GDM1 (cell line): ENCODE measurements at regions not wholly inside any gene's neighbourhood (a gene's known extent, or its start where the extent isn't known, plus 50 kb on each side); places are given as distances from the start of the nearest gene placed in this dataset.
"Not testable (repeated sequence)": the region's sequence is repeated elsewhere in the genome, so short reads cannot be mapped to it uniquely, and the experiment has no call there.

Experiments used
- DNase-seq: peaks from one replicate; lab custom pipeline; 2025; lab: John Stamatoyannopoulos, UW

DNA sequence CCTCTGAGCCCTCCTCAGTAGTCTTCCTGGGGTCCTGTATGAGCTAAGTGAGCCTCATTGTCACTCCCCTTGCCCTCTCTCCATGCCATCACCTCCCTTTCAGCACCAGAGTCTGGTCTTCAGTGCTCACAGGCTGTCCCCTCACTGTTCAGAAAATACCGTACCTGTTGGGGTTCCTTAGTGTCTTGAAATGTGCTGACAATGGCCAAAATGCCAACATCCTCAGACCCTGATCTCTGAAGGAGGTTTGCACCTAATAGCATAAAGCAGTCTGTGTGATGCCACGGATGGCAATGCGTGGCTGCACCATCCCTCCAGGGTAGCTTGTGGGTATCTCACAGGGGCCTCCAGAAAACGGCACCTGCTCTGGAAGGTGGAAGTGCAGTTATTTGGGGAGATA is 301.0 kb upstream of the TLE3 start:
- no peak for DNase-seq

DNA sequence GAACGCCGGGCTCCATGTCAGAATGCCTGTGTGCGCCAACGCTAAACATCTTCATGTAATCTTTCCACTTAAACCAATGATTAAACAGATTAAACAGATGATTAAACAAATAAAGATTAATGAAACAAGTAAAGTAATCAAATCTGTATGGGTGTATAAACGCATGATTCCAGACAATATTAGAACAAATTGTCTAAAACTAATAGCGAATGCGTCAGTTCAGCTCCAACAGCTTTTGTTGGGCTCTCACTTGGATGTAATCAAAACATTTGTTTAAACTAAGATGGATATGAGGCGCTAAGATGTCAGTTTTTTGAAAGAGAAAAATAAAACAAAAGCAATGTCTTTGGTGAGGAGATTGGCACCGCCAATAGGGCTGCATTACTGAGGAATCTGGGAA is 299.1 kb upstream of the TLE3 start:
- no peak for DNase-seq

DNA sequence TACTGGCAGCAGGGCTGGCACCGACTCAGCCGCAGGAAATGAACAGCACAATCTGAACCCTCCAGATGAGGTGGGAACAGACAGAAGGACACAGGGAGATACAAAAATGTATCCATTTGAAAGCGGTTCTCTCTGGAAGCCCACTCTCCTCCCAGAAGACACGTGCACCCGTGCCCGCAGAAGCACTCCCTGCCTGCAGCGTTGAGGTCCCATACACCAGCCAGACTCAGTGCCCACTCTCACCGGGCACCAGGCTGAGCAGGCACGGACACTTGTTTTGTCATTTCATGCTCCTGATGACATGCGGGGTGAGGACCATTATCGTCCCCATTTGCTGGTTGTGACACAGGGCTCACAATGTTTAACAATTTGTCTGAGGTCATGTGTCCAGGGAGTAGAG is 297.4 kb upstream of the TLE3 start:
- no peak for DNase-seq

DNA sequence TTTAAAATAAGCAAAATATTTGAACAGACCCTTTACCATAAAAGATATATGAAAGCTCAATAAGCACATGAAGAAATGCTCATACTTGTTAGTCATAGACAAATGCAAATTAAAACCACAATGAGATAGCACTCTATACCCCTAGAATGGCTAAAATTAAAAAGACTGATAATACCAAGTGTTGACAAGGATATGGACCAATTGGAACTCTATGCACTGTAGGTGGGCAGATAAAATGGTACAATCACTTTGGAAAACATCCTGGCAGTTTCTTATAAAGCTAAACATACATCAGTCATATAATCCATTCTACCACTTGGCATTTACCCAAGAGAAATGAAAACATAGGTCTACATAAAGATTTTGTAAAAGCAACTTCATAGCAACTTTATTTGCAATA is 293.0 kb upstream of the TLE3 start:
- no peak for DNase-seq

DNA sequence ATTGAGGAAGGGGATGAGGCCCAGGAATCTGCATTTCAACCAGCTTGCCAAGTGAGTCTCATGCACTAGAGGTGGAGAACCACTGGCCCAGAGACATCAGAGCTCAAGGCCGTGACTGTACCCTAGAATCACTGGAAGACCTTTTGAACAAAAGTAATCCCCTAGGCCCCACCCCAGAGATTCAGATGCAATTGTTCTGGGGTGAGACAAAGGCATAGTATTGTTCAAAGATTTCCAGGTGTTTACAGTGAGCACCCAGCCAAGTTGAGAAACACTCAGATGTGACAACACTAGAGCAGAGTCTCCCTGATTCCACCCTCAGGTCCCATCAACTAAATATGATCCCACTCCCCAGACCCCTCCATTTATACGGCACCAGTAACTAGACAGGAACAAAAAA is 290.3 kb upstream of the TLE3 start:
- DNase-seq: no peak

DNA sequence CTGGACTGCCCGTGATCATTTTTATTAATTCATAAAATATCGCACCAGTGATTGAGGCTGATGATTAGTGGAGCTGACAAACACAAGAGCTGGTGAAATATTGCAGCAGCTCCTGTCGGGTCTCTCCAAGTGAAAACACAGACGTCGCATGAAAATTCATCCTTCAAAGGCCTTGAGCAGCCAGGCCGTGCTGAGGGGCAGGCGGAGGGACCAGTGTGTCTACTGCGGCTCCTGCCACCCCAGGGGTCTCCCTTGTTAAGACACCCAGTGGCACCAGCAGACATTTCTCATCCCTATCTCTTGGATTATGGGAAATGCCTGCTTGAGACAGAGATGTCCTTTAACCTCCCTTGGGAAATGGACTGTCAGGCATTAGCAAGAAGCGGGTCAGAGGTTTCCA is 289.4 kb upstream of the TLE3 start:
- DNase-seq: no peak

DNA sequence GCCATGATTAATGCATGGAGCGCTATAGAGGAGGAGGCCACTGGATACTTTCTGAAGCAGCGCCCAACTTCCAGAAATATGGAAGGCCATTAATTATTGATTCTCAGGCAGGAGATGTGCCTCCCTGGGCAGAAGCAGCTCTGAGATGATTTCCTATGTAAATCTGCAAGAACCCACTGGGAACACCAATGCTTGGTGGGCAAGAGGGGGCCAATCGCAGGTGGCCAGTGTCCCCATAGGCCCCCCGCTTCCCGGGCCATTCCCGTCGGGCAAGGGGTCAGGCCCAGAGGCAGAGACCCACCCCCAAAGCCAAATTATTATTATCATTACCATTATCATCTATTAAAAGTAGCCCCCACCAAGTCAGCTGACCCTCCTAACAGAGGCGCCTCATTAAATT is 288.0 kb upstream of the TLE3 start:
- DNase-seq: no peak

DNA sequence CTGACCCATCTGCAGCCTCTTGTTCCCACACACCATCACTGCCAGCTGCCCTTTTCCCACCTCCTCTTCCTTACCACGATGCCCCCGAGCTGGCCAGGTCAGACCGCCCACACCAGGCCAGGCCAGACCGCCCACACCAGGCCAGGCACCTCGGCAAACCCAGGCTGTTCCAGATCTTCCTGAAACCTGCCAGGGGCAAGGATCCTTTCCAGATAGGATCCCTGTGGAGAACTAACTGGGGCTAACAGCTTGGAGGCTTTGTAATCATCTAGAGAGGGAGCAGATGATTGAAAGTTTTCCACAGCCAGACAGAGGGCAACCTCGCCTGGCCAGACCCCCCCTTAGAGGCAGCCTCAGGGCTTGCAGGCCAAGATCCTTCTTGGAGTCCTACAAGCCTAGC is 287.3 kb upstream of the TLE3 start:
- no peak for DNase-seq

DNA sequence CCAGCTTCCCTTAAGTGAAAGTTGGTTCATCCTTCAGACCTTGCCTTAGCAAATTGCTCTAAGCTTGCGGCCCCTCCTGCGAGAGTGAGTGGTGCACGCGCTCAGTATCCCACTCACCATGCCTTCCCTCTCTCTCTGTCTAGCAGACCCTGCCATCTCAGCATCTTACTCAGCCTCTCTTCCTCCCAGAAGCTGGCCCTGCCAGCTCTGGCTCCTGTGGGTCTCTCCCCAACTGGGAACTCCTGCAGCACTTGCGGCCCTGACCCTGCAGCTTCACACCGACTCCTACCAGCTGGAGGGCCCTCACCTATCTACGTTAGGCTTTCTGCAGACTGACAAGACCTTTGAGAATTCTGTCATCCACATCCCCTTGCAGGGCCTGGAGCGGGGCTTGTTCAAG is 286.1 kb upstream of the TLE3 start:
- no peak for DNase-seq

DNA sequence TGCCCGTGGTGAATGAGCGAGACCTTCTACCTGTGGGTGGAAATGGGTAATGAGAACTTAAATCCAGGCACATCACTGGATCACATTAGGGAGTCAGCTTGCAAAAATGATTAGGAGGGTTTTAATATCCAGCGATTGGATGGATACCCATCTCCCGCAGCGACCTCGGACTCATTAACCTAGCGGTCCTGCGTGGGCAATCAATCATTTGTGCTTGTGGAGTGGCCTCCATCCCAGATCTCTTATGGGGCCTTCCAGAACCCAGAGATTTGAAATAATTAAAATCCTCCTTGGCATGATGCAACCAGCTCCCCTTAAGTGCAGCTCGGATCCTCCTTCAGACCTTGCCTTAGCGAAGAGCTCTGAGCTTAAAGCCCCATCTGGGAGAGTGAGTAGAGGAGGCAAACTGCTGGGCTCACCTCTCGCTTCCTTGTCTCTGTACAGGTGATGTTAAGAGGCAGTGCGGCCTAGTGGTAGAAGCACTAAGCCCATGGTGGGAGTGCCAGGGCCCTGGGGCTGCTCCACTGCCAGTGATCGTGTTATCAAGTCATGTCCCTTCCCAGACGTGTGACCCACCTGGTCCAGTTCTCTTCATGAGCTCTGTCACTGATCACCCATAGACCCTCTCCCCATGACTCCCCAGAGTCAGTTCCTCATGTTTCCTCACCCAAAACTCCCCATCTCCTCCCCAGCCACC is 285.2 kb upstream of the TLE3 start:
- no peak for DNase-seq

DNA sequence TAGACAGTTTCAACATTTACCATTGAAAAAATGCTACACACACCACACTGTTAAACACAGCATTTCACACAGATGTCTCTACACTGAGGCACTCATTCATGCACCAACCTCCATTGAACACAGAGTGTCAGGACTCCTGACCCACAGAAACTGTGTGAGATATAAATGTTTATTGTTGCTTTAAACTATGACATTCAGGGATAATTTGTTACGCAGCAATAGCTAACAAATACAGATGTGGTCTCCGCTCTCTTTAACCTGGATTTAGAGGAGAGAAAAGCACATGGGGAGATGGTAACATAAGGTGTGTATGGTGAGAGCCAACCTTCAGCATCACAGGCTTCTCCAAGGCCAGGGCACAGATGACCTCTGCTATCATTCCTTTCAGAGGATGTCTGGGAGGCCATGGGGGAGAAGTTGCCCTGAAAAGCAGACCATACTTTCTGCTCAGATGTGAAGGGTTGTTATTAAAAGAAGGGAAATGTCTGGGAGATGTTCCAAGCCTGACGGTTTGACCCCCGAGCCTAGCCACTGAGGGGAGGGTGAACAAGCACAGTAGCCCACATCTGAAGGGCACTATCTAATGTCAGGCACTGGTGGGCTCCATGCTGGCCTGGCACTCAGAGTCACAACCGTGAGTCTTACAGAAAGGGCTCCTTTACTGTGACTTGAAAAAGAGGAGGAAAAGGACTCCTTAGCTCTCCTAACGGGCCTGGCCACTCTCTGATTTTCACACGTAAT is 284.5 kb upstream of the TLE3 start:
- no peak for DNase-seq

DNA sequence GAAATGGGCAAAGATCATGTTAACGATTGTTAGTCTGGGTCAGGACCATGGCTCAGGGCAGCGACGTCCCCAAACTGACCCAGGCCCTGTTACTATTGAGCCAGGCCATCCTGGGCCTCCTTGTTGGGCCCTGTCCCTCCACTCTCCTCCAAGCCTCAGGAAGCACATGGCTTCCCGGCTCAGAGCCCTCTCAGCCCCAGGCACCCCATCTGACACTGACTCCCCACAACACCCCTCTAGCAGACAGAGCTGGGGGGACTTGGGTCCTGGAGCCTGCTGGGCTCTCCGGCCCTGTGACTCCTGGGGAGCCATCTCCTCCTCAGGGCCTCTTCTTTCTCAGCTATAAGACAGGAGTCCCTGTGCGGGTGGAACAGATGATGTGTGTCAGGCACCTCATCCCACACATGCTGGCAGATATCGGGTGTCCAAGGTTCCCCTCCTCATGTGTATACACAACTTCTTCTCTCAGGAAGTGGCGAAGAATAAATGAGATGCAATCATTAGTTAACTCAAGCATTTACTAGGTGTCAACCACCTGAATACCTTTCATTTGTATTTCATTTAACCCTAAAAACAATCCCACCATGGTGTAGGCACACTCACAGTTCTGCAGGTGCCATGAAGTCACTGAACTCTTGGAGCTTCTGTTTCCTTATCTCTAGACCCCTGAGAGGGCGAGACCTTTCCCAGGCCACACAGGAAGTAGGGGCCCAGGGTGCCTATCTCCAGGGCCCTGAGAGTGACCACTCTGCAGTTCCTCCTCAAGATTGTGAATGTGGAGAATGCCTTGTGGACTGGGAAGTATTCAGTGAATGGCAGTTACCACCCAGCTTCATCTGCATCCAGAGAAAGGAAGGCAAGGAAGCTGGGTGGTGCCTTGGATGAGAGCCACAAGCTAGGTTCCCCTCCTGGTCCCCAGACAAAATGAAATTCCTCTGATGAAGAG is 282.5 kb upstream of the TLE3 start:
- no peak for DNase-seq

DNA sequence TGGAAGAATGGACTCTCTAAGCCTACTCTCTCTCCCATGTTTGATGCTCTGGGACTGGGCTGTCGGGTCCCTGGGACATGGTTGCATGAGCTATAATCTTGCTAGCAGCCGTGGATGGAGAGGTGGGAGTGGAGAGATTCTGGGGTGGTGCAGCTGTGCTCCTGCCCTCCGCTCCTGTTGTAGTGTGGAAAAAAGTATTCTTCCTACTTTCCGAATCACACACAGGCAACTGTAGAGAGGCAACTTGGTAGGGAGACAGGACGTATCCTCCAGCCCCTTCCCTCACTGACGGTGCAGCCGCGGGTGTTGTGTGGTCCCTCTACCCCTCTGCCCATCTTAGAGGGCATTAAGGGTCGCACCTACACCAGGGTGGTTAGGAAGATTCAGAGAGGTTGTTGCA is 281.4 kb upstream of the TLE3 start:
- DNase-seq: no peak

DNA sequence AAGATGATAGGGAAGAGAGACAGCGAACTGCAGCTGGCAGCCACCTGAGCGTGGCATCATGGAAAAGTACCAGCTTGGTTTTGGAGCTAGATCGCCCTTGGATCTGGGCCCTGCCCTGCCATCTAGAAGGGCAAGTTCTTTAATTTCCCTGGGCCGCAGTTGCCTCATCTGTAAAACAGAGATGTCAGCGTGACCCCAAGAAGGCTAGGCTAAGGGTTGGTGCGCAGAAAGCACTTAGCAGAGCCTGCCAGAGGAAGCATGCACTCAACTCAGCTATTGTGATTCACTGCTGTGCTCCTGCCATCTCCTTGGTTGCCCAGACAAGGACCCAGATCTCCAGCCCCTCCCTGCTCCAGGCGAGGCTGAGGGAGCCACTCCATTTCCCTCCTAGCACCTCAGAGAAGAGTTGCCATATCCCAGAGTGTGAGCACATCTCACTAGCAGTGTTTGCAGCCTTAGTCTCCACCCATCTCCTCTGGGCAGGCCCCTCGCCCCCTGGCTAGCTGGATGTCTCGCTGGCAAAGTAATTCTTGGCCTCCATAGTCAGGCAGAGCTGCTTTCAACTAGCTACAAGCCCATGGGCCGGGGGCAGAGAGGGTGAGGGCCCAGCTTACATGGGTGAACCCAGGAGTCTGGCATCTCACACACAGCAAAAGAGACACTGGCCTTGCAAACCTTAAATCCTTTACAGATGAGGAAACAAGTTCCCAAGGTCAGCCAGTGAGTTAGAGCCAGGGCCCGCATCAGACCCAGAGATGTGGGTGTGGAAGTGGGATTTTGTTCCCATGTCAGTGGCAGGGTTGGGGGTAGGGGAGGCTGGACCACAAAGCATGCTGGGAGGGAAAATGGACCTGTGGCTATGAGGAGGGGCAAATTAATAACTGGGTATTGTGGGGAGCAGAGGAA is 280.7 kb upstream of the TLE3 start:
- no peak for DNase-seq

DNA sequence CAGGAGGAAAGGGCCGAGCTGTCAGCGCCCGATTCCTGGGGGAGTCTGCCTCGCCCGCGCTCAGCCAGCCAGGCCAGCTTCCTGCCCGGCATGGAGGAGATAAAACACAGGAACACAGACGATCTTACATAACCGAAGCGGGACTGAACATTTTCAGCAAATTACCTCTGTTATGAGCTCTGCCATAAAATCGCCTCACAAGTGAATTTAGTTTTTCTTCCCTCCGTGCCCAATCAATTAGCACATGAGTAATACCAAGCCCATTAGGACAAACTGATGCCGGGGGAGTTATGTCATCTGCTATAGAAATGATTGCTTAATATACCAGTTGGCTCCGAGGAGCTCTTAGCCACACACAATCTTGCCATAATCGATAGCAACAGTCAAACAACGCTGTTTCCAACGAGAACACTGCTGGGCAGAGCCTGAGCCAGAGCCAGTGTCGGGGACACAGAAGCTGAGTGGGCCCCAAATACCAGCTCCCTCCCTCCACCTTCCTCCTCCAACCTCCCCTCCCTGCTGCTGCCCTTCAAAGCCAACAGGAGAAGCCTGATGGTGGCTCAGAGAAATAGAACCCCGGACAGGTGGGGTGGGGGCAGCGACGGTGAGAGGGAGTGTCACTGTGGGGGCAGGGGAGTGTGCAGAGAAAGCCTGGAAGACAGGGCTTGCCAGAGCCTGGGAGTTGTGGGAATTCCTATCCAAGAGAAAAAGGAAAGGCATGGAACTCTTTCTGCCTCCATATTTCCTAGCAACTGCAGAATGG is 279.4 kb upstream of the TLE3 start:
- no peak for DNase-seq

DNA sequence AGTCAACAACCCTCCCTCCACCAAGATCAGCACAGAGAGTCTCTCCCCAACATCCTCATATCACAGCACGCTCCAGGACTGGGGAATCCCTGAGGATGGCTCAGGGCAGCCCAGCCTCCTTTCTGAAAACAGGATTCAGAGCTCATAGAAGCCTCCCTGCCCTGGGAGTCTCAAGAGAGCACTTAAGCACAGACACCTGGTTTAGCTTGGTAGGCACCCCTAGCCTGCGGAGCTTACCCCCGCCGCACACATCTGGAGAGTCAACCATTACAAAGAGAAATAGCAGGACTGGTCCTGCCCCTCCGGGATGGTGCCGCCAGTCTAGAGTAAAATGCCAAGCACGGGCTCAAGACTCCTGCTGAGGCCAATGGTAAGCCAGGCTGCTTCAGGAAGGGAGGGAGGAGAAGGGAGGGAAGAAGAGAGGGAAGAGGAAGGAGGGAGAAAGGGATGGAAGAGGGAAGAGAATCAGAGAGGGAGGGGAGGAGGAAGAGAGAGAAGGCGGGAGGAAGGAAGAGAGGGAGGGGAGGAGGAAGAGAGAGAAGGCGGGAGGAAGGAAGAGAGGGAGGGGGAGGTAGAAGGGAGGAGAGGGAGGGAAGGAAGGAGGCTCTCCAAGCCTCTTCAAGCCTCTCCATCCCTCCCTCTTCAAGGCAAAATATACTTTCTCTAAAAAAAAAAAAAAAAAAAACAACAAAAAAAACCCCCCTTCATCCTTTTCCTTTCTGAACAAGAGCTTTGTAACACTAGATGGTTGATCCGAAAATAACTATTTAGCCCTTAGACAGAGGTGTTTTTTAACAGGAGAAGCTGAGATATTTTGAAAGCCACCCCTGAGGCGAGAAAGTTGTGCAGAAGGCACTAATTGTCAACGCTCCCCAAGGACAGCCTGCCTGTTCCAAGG is 278.6 kb upstream of the TLE3 start:
- DNase-seq: no peak

DNA sequence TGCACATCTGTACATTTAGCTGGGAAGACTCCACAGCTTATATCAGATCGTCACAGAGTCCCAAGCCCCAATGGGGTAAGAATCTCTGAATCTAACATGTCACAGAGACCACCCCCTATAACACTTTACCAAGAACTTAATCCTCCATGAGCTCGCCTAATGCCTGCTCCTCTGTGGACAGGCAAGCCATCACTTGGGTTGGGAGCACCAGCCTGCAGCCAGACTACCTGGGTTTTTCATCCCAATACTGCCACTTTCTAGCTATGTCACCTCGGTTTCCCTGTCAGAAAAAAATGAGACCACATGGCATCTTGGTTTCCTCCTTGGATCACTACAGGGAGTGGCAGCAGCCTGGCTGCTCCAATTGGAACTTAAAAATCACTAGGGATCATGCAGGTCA is 277.9 kb upstream of the TLE3 start:
- DNase-seq: no peak

DNA sequence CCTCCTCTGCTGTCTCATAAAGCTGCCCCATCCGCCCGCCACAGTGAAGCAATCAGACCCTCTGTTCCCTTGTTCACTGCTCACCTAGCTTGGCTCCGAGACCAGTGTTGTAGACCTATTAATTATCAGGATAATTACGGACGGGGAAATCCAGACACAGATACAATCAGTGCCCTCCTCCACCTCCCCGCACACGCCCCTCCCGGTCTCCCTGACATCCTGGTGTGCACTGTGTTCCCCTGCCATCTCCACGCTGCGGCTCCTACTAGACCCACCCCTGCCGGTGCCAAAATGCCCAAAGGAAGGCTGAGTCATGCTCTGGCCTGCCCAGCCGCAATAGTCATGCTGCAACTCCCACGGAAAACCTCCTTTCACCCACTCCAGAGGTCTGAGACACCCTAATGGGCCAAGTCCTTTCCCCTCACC is 277.3 kb upstream of the TLE3 start:
- no peak for DNase-seq

DNA sequence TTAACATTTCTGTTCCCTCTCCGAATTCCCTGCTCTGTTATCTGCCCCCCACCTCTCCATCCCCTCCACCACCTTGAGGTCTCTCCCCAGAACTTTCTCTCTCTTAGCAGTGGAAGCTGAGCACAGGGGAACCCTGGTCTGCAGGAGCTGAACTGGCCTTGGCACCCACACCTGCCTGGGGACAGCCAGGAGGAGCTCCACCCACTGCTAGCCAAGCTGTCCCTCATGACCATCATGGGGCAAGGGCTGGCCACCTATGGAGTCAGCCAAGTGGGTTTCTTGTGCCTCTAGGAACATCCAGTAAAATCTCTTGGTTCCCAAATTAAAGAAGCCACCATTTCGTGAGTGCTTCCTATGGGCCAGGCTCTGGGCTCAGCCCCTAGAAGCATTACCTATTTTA is 276.4 kb upstream of the TLE3 start:
- no peak for DNase-seq

DNA sequence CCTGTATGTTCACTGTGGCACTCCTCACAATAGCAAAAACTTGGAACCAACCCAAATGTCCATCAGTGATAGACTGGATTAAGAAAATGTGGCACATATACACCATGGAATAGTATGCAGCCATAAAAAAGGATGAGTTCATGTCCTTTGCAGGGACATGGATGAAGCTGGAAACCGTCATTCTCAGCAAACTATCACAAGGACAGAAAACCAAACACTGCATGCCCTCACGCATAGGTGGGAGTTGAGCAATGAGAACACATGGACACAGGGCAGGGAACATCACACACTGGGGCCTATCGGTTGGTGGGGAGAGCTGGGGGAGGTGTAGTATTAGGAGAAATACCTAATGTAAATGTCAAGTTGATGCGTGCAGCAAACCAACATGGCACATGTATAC is 275.7 kb upstream of the TLE3 start:
- DNase-seq: not testable (repeated sequence)
